Esophagus muscularis mucosa (tissue), 4 donors: ENCODE measurements at regions not wholly inside any gene's neighbourhood (a gene's known extent, or its start where the extent isn't known, plus 50 kb on each side); places are given as distances from the start of the nearest gene placed in this dataset.

Experiments used
- CTCF ChIP-seq, 3 experiments: fragments of 200-600 bp in 2 of 3; fragments of 450-650 bp in 1 of 3; sonication (generic) in 2 of 3; IDR thresholded peaks; one replicate each; pipeline ENCODE4 v1.5.1; 2017 to 2019; ENCODE audit warnings: antibody characterized with exemption in 3 of 3, mild to moderate bottlenecking in 2 of 3, moderate library complexity in 1 of 3
- EP300 ChIP-seq: sonication (generic); formaldehyde crosslinking; IDR thresholded peaks from one replicate; pipeline ENCODE4 v1.6.1; 2017; ENCODE audit warnings: antibody characterized with exemption
- POLR2A ChIP-seq: fragments of 450-650 bp; IDR thresholded peaks from one replicate; pipeline ENCODE4 v1.6.1; 2017; ENCODE audit warnings: antibody characterized with exemption, moderate library complexity, mild to moderate bottlenecking, low read depth
- POLR2AphosphoS5 ChIP-seq, 2 donors: sonication (generic); formaldehyde crosslinking; IDR thresholded peaks; one replicate each; pipeline ENCODE4 v1.6.1; 2017; ENCODE audit warnings: antibody characterized with exemption in 2 of 2

GRCh38 chr10:8229153-8229552 is 174.7 kb downstream of the GATA3 start:
- no peak for TF ChIP-seq CTCF (IDR thresholded peaks at IDR 0.05)
- TF ChIP-seq POLR2AphosphoS5 (IDR thresholded peaks at IDR 0.05) = no peak
- no peak for TF ChIP-seq EP300
- TF ChIP-seq POLR2A = no peak
